ENCODE measurements at regions not wholly inside any gene's neighbourhood (a gene's known extent, or its start where the extent isn't known, plus 50 kb on each side); places are given as distances from the start of the nearest gene placed in this dataset.

DNA sequence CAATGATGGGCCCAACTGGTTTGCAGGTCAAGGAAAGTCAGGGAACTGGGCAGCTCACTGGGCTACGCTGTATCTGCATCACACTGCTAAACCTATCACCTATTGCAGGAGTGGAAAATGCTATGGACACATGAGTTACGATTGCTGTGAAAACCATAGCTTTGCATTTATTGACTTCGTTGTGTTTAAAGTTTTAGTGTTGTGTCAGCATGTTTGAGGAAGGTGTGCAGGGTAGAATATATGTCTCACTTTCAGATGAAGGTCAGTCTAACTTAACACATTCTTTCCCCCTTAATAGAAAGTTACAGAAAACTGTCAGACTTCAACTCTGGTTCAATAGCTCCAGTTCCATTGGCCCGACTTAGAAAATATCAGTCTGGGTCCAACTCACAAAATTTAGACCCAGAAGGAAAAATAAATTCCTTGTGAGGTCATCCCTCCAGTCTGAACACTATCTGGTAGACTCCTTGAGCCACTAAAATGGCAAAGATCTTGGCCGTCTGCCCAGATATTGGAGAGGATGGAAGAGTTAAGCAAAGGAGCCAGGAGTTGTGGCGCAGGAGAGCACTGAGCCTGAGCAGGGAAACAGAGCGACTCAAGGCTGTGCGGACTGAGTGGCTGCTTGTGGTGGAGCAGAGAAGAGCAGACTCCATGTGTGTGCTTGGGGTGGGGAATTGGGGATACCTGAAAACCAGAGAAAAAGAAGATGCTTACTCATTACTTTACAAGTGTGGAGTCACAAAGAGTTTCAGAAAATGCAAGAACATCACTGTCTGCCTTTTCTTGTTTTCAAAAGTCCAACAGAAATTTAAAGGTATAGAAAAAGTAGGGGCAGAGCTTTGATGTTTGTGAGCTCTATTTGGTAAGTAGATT lies 518.5 kb downstream of the FGF9 start:
- H3K4me3 ChIP-seq (ENCODE audit: low read depth, poor library complexity, severe bottlenecking) = no peak overlapping the region
- no peak for DNase-seq (ENCODE audit: low spot score in 2 of 2)
- 90% methylated on average over 8 of the region's 8 CpGs for WGBS, 2 donors
- TF ChIP-seq POLR2A (IDR thresholded peaks at IDR 0.05) = no peak
- intact Hi-C loops (cut with DNase I; ENCODE audit: low total_unique reads) = no loop called here

DNA sequence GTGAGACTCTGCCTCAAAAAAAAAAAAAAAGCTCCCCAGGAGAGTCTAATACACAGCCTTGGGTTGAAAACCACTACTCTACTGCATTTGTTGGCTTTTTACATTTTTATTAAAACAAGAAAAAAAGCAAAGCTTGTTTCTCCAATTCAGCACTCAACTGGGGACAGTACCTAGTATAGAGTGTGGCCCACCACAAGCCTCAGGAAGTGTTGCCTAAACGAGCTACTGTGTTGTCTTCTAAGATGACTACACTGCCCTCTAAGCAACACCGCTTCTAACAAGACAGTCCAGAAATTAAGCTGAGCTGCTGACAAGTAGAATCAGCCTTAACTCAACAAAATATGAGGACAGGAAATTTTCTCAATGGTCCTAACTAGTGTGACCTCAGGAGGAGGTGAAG lies 522.2 kb downstream of the FGF9 start:
- WGBS, 2 donors = 79 to 89% methylated on average over 2 of the region's 2 CpGs

DNA sequence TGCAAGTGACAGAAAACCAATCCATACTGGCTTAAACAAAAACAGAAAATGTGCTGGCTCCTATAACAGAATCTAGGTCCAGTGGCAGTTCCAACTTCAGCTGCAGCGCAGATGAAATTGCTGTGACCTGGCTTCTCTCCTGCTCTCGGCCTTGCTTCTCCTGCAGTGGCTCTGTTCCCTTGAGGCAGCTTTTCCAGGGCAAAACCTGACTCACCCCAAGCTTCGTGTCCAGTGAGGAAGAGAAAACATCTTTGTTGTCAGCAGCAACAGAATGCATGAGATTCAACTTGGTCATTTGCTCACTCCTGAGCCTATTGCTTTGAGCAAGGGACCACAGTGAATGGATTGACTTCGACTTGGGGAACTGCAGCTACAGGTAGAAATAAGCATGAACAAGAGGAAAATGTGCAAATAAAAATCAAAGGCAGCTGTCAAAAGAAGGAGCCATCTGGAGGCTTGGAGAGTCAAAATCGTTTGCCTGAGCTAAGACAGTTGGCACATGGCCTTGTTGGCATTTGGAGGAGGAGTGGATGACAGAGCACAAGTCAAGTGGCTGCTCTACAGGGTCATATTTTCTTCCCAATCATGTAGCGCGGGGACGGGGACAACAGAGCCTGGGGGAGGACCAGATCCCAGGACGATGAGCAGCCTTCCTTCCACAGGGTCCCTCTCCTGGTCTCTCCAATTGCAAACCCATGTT lies 523.4 kb downstream of the FGF9 start:
- intact Hi-C loops (cut with DNase I; ENCODE audit: low total_unique reads) = no loop called here
- WGBS, 2 donors = 57 to 63% methylated on average over 9 of the region's 9 CpGs
- no peak for TF ChIP-seq POLR2A (IDR thresholded peaks at IDR 0.05)
- H3K4me3 ChIP-seq (ENCODE audit: low read depth, poor library complexity, severe bottlenecking) = no peak overlapping the region
- DNase-seq (ENCODE audit: low spot score in 2 of 2) = no peak

More for the DNA sequence above, 522.2 kb downstream of the FGF9 start:
- TF ChIP-seq, protein P1, sequence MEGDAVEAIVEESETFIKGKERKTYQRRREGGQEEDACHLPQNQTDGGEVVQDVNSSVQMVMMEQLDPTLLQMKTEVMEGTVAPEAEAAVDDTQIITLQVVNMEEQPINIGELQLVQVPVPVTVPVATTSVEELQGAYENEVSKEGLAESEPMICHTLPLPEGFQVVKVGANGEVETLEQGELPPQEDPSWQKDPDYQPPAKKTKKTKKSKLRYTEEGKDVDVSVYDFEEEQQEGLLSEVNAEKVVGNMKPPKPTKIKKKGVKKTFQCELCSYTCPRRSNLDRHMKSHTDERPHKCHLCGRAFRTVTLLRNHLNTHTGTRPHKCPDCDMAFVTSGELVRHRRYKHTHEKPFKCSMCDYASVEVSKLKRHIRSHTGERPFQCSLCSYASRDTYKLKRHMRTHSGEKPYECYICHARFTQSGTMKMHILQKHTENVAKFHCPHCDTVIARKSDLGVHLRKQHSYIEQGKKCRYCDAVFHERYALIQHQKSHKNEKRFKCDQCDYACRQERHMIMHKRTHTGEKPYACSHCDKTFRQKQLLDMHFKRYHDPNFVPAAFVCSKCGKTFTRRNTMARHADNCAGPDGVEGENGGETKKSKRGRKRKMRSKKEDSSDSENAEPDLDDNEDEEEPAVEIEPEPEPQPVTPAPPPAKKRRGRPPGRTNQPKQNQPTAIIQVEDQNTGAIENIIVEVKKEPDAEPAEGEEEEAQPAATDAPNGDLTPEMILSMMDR (IDR thresholded peaks at IDR 0.05) = no peak
- no peak for TF ChIP-seq POLR2A (IDR thresholded peaks at IDR 0.05)
- intact Hi-C loops (cut with DNase I; ENCODE audit: low total_unique reads) = no loop called here
- no peak for DNase-seq (ENCODE audit: low spot score in 2 of 2)
- H3K4me3 ChIP-seq (ENCODE audit: low read depth, poor library complexity, severe bottlenecking) = no peak overlapping the region

DNA sequence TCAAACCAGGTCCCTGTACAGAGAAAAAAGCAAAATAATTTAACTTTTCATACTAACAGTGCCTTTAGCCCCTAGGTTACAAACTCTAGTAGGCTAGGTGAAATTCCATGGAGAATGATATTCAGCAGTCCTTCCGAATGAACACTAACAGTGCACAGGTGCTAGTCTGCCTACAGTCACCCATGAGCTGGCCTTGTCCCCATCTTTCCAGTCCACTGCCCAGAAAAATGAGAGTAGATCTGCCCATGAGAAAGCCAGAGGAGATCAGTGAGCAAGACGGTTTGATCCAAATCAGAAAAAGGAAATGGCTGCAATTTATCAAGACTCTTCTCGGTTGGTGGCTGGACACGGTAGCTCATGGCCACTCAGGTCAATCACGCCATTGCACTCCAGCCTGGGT lies 524.9 kb downstream of the FGF9 start:
- intact Hi-C loops (cut with DNase I; ENCODE audit: low total_unique reads) = no loop called here

DNA sequence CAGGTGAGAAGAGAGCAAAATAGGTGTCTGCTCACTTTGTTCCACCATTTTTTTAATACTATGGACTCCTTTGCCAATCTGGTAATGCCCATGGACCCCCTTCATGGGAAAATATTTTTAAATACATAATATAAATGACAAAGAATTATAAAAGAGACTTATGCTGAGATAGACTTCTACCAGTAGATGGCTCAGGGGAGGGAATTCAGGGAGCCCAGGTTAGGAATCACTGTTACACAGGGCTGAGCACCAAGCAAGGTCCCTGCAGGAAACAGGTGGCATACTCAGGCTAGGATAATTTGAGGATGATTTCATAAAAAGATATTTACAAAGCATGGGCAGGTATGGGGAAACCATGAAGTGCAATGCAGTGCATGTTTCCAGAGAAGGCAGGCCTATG lies 525.9 kb downstream of the FGF9 start:
- no peak for TF ChIP-seq POLR2A (IDR thresholded peaks at IDR 0.05)
- TF ChIP-seq, protein P1 (IDR thresholded peaks at IDR 0.05) = no peak
- no peak overlapping the region for H3K4me3 ChIP-seq (ENCODE audit: low read depth, poor library complexity, severe bottlenecking)
- intact Hi-C loops (cut with DNase I; ENCODE audit: low total_unique reads) = no loop called here
- DNase-seq (ENCODE audit: low spot score in 2 of 2) = no peak

More for the DNA sequence above, 524.9 kb downstream of the FGF9 start:
- TF ChIP-seq, protein P1 (IDR thresholded peaks at IDR 0.05) = no peak
- no peak for TF ChIP-seq POLR2A (IDR thresholded peaks at IDR 0.05)
- no peak overlapping the region for H3K4me3 ChIP-seq (ENCODE audit: low read depth, poor library complexity, severe bottlenecking)
- no peak for DNase-seq (ENCODE audit: low spot score in 2 of 2)
- WGBS, 2 donors = 91 to 95% methylated on average over 5 of the region's 5 CpGs

DNA sequence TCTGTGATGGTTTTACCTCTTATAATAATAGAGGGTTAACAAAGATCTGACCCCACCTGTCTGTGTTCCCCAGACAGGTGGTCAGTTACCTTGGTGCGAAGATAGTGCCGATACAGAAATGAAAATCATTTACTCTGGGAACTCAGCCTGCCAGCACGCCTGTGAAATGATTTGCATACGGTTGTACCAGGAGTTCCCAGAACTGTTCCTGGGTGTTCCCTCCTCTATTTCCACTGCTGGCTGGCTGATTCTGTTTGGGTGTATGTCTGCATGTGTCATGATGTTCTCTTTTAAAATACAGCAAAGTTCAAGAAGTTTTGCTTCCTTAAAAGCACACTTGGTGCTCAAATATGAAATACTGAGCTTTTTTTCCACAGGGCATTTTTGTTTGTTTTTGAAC lies 527.1 kb downstream of the FGF9 start:
- 17 to 25% methylated on average over 4 of the region's 4 CpGs for WGBS, 2 donors
- peak in 1 of 2 donors; percentile 34 for DNase-seq (ENCODE audit: low spot score in 2 of 2)
- no peak overlapping the region for H3K4me3 ChIP-seq (ENCODE audit: low read depth, poor library complexity, severe bottlenecking)
- TF ChIP-seq, protein P1 (IDR thresholded peaks at IDR 0.05) = no peak
- TF ChIP-seq POLR2A (IDR thresholded peaks at IDR 0.05) = no peak
- intact Hi-C loops (cut with DNase I; ENCODE audit: low total_unique reads) = no loop called here

All from lower leg skin (tissue), 4 donors.